Suppressor macrophage treated with lipopolysaccharide for 1 hour (primary cell): ENCODE measurements at regions not wholly inside any gene's neighbourhood (a gene's known extent, or its start where the extent isn't known, plus 50 kb on each side); places are given as distances from the start of the nearest gene placed in this dataset.

Experiments used
- DNase-seq, 3 donors: peaks; one replicate each; pipeline ENCODE4 v3.0.0-alpha.2; 2020 to 2022

GRCh38 chr18:67717800-67718199 is 201.3 kb upstream of the DSEL start:
- no peak for DNase-seq

GRCh38 chr18:67715567-67715966 is 199.0 kb upstream of the DSEL start:
- no peak for DNase-seq

- DNase-seq = no peak
Observed at GRCh38 chr18:67710639-67711038, 194.1 kb upstream of the DSEL start.

- no peak for DNase-seq
Observed at GRCh38 chr18:67705748-67706147, 189.2 kb upstream of the DSEL start.

GRCh38 chr18:67695684-67696083 is 179.2 kb upstream of the DSEL start:
- no peak for DNase-seq

GRCh38 chr18:67694787-67695186 is 178.3 kb upstream of the DSEL start:
- no peak for DNase-seq

GRCh38 chr18:67692811-67693210 is 176.3 kb upstream of the DSEL start:
- DNase-seq = no peak

- DNase-seq = no peak
Observed at GRCh38 chr18:67682516-67682915, 166.0 kb upstream of the DSEL start.

- no peak for DNase-seq
Observed at GRCh38 chr18:67677489-67677888, 161.0 kb upstream of the DSEL start.

- no peak for DNase-seq
Observed at GRCh38 chr18:67672716-67673115, 156.2 kb upstream of the DSEL start.

- DNase-seq = no peak
Observed at GRCh38 chr18:67672155-67672554, 155.6 kb upstream of the DSEL start.

GRCh38 chr18:67670024-67670543 is 153.6 kb upstream of the DSEL start:
- DNase-seq = no peak

- no peak for DNase-seq
Observed at GRCh38 chr18:67665266-67665665, 148.7 kb upstream of the DSEL start.

- DNase-seq = no peak
Observed at GRCh38 chr18:67662996-67663395, 146.5 kb upstream of the DSEL start.

GRCh38 chr18:67661555-67661954 is 145.0 kb upstream of the DSEL start:
- no peak for DNase-seq

- DNase-seq = no peak
Observed at GRCh38 chr18:67654101-67654500, 137.6 kb upstream of the DSEL start.

GRCh38 chr18:67652288-67652687 is 135.8 kb upstream of the DSEL start:
- no peak for DNase-seq

- no peak for DNase-seq
Observed at GRCh38 chr18:67651438-67651837, 134.9 kb upstream of the DSEL start.

- DNase-seq = no peak
Observed at GRCh38 chr18:67650686-67651385, 134.3 kb upstream of the DSEL start.

- no peak for DNase-seq
Observed at GRCh38 chr18:67646890-67647289, 130.4 kb upstream of the DSEL start.

- DNase-seq = no peak
Observed at GRCh38 chr18:67644226-67644625, 127.7 kb upstream of the DSEL start.

GRCh38 chr18:67639872-67640271 is 123.4 kb upstream of the DSEL start:
- no peak for DNase-seq

GRCh38 chr18:67636597-67637385 is 120.3 kb upstream of the DSEL start:
- no peak for DNase-seq

GRCh38 chr18:67634631-67635338 is 118.3 kb upstream of the DSEL start:
- DNase-seq = no peak
